Forelimb muscle (tissue), 1 donor: ENCODE measurements at regions not wholly inside any gene's neighbourhood (a gene's known extent, or its start where the extent isn't known, plus 50 kb on each side); places are given as distances from the start of the nearest gene placed in this dataset.

Source experiments
- DNase-seq: peaks from one replicate; pipeline ENCODE4 v3.0.0-alpha.2; 2013; ENCODE audit warnings: low read depth

GRCh38 chr5:138665261-138665660 lies 88.0 kb upstream of the CTNNA1 start:
- no peak for DNase-seq

GRCh38 chr5:138664276-138664943 lies 88.8 kb upstream of the CTNNA1 start:
- no peak for DNase-seq

- no peak for DNase-seq
These were observed 88.4 kb upstream of the HSPA9 start for GRCh38 chr5:138663561-138663960.

GRCh38 chr5:138663009-138663408 lies 87.8 kb upstream of the HSPA9 start:
- no peak for DNase-seq

- no peak for DNase-seq
These were observed 87.4 kb upstream of the HSPA9 start for GRCh38 chr5:138662599-138662998.

GRCh38 chr5:138661991-138662434 lies 86.8 kb upstream of the HSPA9 start:
- DNase-seq: no peak

GRCh38 chr5:138661291-138661960 lies 86.2 kb upstream of the HSPA9 start:
- no peak for DNase-seq

- no peak for DNase-seq
These were observed 84.9 kb upstream of the HSPA9 start for GRCh38 chr5:138660051-138660572.

GRCh38 chr5:138659561-138659960 lies 84.4 kb upstream of the HSPA9 start:
- no peak for DNase-seq

- DNase-seq: no peak
These were observed 83.9 kb upstream of the HSPA9 start for GRCh38 chr5:138659121-138659520.

GRCh38 chr5:138658676-138659075 lies 83.5 kb upstream of the HSPA9 start:
- no peak for DNase-seq

GRCh38 chr5:138657360-138657759 lies 82.2 kb upstream of the HSPA9 start:
- DNase-seq: no peak

GRCh38 chr5:138656916-138657315 lies 81.7 kb upstream of the HSPA9 start:
- DNase-seq: no peak

GRCh38 chr5:138655530-138656190 lies 80.5 kb upstream of the HSPA9 start:
- no peak for DNase-seq

GRCh38 chr5:138654281-138654867 lies 79.2 kb upstream of the HSPA9 start:
- no peak for DNase-seq

- DNase-seq: no peak
These were observed 78.3 kb upstream of the HSPA9 start for GRCh38 chr5:138653502-138653901.

GRCh38 chr5:138651767-138652117 lies 76.5 kb upstream of the HSPA9 start:
- no peak for DNase-seq

- DNase-seq: no peak
These were observed 76.0 kb upstream of the HSPA9 start for GRCh38 chr5:138651058-138651766.

GRCh38 chr5:138650196-138650595 lies 75.0 kb upstream of the HSPA9 start:
- no peak for DNase-seq

GRCh38 chr5:138649775-138650174 lies 74.6 kb upstream of the HSPA9 start:
- no peak for DNase-seq

GRCh38 chr5:138649316-138649720 lies 74.1 kb upstream of the HSPA9 start:
- DNase-seq: no peak

GRCh38 chr5:138648841-138649240 lies 73.6 kb upstream of the HSPA9 start:
- no peak for DNase-seq
